Peyer's patch (tissue), 4 donors: ENCODE measurements at regions not wholly inside any gene's neighbourhood (a gene's known extent, or its start where the extent isn't known, plus 50 kb on each side); places are given as distances from the start of the nearest gene placed in this dataset.

Experiments used
- DNase-seq, 3 donors: peaks; one replicate each; pipeline ENCODE4 v3.0.0-alpha.2; 2017 to 2019
- H3K27ac ChIP-seq, 4 donors: fragments of 200-600 bp; sonication (generic); one replicate each; pipeline ENCODE4 v1.5.1; 2016 to 2019
- H3K27me3 ChIP-seq, 2 donors: fragments of 200-600 bp; sonication (generic); one replicate each; pipeline ENCODE4 v1.5.1; 2019
- H3K36me3 ChIP-seq, 3 donors: fragments of 200-600 bp; sonication (generic); one replicate each; pipeline ENCODE4 v1.5.1; 2016 to 2019
- H3K4me1 ChIP-seq, 4 donors: fragments of 200-600 bp; sonication (generic); one replicate each; pipeline ENCODE4 v1.5.1; 2016 to 2019
- H3K4me3 ChIP-seq, 4 donors: fragments of 200-600 bp; sonication (generic); 1 replicate in 3 of 4; 2 replicates in 1 of 4; pipeline ENCODE4 v1.5.1; 2016 to 2019; ENCODE audit warnings: mild to moderate bottlenecking in 1 of 4
- H3K9me3 ChIP-seq, 4 donors: fragments of 200-600 bp; sonication (generic); one replicate each; pipeline ENCODE4 v1.5.1; 2016 to 2019; ENCODE audit warnings: mild to moderate bottlenecking in 1 of 4
- POLR2A ChIP-seq, 2 donors: fragments of 450-650 bp; IDR thresholded peaks; one replicate each; pipeline ENCODE4 v1.5.1; 2017; ENCODE audit warnings: antibody characterized with exemption in 2 of 2, mild to moderate bottlenecking in 2 of 2, moderate library complexity in 2 of 2
- TF ChIP-seq, protein P1 (sequence below), 6 experiments: fragments of 450-650 bp in 4 of 6; fragments of 200-600 bp in 2 of 6; sonication (generic) in 1 of 6; IDR thresholded peaks; one replicate each; pipeline ENCODE4 v1.5.1; 2017 to 2019; ENCODE audit warnings: antibody characterized with exemption in 6 of 6, mild to moderate bottlenecking in 3 of 6, moderate library complexity in 1 of 6

DNA sequence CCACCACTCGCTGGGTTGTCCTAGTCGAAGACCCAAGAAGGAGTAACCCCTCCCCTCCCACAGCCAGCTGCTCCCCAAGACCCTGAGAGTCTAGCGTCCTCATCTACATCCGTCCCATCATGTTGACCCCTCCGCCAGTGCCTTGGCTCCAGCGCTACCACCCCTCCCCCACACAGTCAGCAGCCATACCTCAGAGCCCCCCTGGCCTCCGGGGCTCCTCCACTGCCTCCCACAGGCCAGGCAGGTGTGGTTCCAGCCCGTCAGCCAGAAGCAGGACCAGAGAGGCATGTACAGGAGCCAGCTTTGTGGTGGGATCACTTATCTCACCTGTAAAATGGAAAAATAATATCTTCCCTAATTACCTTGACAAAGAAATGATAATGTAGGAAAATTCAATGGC, 51.5 kb upstream of the PHF21B start:
- Histone ChIP-seq H3K9me3 (no peaks in the 10 kb centered on the region), H3K27me3 (no peaks in the 10 kb centered on the region), H3K36me3 (no peaks in the 10 kb centered on the region), H3K4me3 (no peak overlapping the region), H3K27ac (no peak overlapping the region), H3K4me1 (no peaks in the 10 kb centered on the region)
- no peak for TF ChIP-seq POLR2A (IDR thresholded peaks at IDR 0.05)
- TF ChIP-seq, protein P1, sequence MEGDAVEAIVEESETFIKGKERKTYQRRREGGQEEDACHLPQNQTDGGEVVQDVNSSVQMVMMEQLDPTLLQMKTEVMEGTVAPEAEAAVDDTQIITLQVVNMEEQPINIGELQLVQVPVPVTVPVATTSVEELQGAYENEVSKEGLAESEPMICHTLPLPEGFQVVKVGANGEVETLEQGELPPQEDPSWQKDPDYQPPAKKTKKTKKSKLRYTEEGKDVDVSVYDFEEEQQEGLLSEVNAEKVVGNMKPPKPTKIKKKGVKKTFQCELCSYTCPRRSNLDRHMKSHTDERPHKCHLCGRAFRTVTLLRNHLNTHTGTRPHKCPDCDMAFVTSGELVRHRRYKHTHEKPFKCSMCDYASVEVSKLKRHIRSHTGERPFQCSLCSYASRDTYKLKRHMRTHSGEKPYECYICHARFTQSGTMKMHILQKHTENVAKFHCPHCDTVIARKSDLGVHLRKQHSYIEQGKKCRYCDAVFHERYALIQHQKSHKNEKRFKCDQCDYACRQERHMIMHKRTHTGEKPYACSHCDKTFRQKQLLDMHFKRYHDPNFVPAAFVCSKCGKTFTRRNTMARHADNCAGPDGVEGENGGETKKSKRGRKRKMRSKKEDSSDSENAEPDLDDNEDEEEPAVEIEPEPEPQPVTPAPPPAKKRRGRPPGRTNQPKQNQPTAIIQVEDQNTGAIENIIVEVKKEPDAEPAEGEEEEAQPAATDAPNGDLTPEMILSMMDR (IDR thresholded peaks at IDR 0.05), result no peak
- no peak for DNase-seq

DNA sequence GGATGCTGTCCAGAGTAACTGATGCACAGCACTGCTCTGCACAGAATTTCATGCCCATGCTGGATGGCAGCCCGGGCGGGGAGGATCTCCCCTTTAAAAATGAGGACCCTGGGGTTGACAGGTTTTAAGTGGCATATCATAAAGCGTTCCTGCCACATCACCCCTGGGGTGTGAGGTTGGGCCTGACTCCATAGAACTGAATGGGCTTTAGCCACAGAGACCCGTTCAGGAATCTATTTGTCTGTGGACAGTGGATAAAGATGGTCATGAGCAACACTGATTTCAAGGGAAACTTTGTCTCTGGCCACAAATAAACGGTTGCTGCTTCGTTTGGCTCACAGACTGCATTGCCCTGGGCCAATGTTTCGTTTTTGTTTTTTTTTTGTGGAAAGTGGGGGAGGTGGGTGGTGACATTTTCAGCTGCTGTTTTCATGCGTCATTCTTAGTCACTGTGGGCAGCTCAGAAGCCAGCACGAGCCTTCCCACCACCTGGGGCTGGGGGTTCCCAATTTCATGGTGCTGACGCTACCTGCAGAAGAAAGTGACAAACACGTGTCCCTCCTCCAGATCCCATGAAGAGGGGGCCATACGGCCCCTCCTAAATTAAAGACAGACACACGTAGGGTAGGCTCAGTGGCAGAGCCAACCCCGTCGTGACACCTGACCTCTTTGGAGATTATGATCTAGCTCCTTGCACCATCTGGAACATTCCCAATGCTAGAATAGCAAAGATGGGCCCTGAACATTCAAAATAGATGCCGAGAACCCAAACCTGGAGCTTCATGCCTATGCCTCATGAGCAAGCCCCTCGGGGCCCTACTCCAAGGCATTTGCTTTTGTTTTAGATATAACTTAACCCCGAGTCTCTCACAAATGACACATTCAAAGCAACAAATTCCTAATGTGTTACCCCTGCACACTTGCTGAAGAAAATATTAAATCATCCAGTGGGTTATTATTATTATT, 54.8 kb upstream of the PHF21B start:
- Histone ChIP-seq H3K4me3 (no peak overlapping the region), H3K4me1 (no peaks in the 10 kb centered on the region), H3K9me3 (no peaks in the 10 kb centered on the region), H3K27me3 (no peaks in the 10 kb centered on the region), H3K36me3 (no peaks in the 10 kb centered on the region), H3K27ac (no peak overlapping the region)
- TF ChIP-seq POLR2A (IDR thresholded peaks at IDR 0.05), result no peak
- TF ChIP-seq, protein P1 (IDR thresholded peaks at IDR 0.05), result no peak
- no peak for DNase-seq

DNA sequence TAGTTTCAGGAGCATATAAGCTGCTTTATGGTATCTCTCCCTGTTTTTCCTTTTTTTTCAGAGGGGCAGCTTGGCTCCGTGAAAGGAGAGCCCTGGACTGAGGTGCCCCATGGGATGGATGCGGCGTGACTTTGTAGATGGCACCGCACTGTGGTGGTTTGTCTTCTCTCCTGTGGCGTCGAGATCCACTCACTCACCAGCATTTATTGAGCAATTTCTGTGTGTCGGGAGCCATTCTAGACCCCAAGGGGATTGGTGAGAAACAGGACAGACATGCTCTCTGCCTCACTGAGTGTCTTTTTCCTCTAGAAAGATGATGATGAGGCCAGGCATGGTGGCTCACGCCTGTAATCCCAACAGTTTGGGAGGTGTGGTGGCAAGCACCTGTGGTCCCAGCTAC, 55.9 kb upstream of the PHF21B start:
- Histone ChIP-seq H3K27me3 (no peaks in the 10 kb centered on the region), H3K4me1 (no peaks in the 10 kb centered on the region), H3K9me3 (no peaks in the 10 kb centered on the region), H3K27ac (no peak overlapping the region), H3K4me3 (no peak overlapping the region), H3K36me3 (no peaks in the 10 kb centered on the region)
- TF ChIP-seq, protein P1 (IDR thresholded peaks at IDR 0.05), result no peak
- TF ChIP-seq POLR2A (IDR thresholded peaks at IDR 0.05), result no peak
- no peak for DNase-seq

DNA sequence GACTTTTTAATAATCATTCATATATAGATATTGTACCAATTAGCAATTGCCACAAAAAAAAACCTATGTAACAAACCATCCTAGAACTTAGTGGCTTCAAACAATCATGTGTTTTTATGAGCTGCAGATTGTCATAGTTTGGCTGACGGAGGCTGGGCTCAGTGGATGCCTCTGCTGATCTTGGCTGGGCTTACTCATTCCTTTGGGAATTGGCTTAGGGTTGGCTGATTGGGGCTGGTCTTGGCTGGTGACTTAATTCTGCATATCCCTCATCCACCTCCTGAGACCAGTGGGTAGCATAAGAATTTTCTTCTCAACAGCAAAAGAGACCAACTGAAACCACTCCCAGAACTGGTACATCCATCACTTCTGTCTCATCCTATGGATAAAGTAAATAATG, 57.9 kb upstream of the PHF21B start:
- no peaks in the 10 kb centered on the region for H3K27me3 ChIP-seq
- H3K36me3 ChIP-seq, result no peaks in the 10 kb centered on the region
- TF ChIP-seq, protein P1 (IDR thresholded peaks at IDR 0.05), result no peak
- TF ChIP-seq POLR2A (IDR thresholded peaks at IDR 0.05), result no peak
- H3K4me3 ChIP-seq, result no peak overlapping the region
- no peak overlapping the region for H3K27ac ChIP-seq
- no peaks in the 10 kb centered on the region for H3K4me1 ChIP-seq
- no peak for DNase-seq
- no peaks in the 10 kb centered on the region for H3K9me3 ChIP-seq

DNA sequence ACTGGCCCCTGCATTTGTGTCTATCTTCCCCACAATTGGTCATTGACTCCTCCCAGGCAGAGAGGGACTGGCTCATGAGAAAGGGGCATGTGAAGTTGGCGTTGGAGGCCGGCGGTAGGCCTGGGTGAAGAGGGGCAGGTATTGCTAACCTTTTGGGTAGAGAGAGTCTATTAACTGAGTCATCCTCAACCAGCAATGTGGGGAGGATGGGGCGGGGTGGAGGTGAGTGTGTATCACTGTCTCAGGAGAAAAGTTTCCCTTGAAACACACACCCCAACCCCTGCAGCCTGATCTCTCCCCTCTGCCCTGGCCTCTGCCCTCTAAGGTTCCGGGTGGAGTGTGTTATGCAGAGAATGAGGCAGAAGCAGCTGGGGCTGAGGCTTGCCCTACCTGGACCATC, 60.1 kb upstream of the PHF21B start:
- TF ChIP-seq POLR2A (IDR thresholded peaks at IDR 0.05), result no peak
- TF ChIP-seq, protein P1 (IDR thresholded peaks at IDR 0.05), result no peak
- H3K9me3 ChIP-seq, result no peaks in the 10 kb centered on the region
- no peaks in the 10 kb centered on the region for H3K4me1 ChIP-seq
- H3K36me3 ChIP-seq, result no peaks in the 10 kb centered on the region
- no peak for DNase-seq
- H3K4me3 ChIP-seq, result no peak overlapping the region
- no peak overlapping the region for H3K27ac ChIP-seq
- no peaks in the 10 kb centered on the region for H3K27me3 ChIP-seq
